ENCODE measurements at regions not wholly inside any gene's neighbourhood (a gene's known extent, or its start where the extent isn't known, plus 50 kb on each side); places are given as distances from the start of the nearest gene placed in this dataset.

- Histone ChIP-seq H3K9me1 (ENCODE audit: insufficient read depth, low read length) (no peaks in the 10 kb centered on the region), H3K4me1 (ENCODE audit: control insufficient read depth, insufficient read depth, low read length) (no peaks in the 10 kb centered on the region), H3K27ac (ENCODE audit: insufficient read depth, low read length) (no peak overlapping the region), H3K4me2 (ENCODE audit: low read depth, low read length) (no peak overlapping the region), H3K27me3 (ENCODE audit: control insufficient read depth, insufficient read depth, low read length) (peaks cover 21% of the 10 kb centered on the region), H4K5ac (ENCODE audit: low read depth, low read length) (no peak overlapping the region), H3K9me3 (ENCODE audit: control insufficient read depth, insufficient read depth, low read length) (no peaks in the 10 kb centered on the region), H3K4ac (ENCODE audit: low read depth, low read length) (no peak overlapping the region), H3K23ac (ENCODE audit: low read depth, low read length) (no peak overlapping the region), H2AFZ (replicated peaks; ENCODE audit: low read length, poor library complexity) (no peak overlapping the region), H3K18ac (ENCODE audit: low read depth, low read length) (no peak overlapping the region), H2AK5ac (ENCODE audit: low read depth, low read length) (no peak overlapping the region), H2BK5ac (ENCODE audit: low read depth, low read length, poor library complexity, severe bottlenecking) (no peak overlapping the region), H3K56ac (ENCODE audit: extremely low read depth, insufficient read depth, low read length) (no peak overlapping the region), H2BK15ac (ENCODE audit: low read depth, low read length) (no peak overlapping the region), H2BK20ac (ENCODE audit: low read depth, low read length) (no peak overlapping the region), H3K79me1 (ENCODE audit: low read depth in 1 of 2, low read length in 2 of 2) (no peaks in the 10 kb centered on the region), H3K14ac (replicated peaks; ENCODE audit: low read depth, low read length) (no peak overlapping the region), H3K36me3 (ENCODE audit: control insufficient read depth, insufficient read depth, low read length) (no peaks in the 10 kb centered on the region), H4K8ac (ENCODE audit: low read depth in 2 of 2, low read length in 2 of 2) (no peak overlapping the region), H3K4me3 (ENCODE audit: insufficient read depth, low read depth, low read length) (no peak overlapping the region), H3K9ac (ENCODE audit: low read depth, low read length) (no peak overlapping the region), H2BK120ac (ENCODE audit: low read depth, low read length) (no peak overlapping the region), H2AK9ac (replicated peaks; ENCODE audit: low read depth, low read length, poor library complexity) (peak overlapping the region; percentile 55), H4K20me1 (ENCODE audit: insufficient read depth, low read length) (no peaks in the 10 kb centered on the region), H4K91ac (ENCODE audit: insufficient read depth, low read depth, low read length) (no peak overlapping the region)
- intact Hi-C loops (cut with micrococcal nuclease), result loop anchor here (10.0 kb wide), 1 partner anchor 474 kb away; the partner anchor contains the start of gene PLXNA1
- no peak for ATAC-seq (ENCODE audit: low read depth)
- no peak for DNase-seq
- no peak for TF ChIP-seq RAD21 (IDR thresholded peaks at IDR 0.05; ENCODE audit: low read length)
- TF ChIP-seq SMC3 (IDR thresholded peaks at IDR 0.05; ENCODE audit: low read depth, low read length), result no peak
- TF ChIP-seq MXI1 (IDR thresholded peaks at IDR 0.05; ENCODE audit: borderline replicate concordance, low read depth, low read length), result no peak
- TF ChIP-seq RFX5 (IDR thresholded peaks at IDR 0.05; ENCODE audit: low read depth, low read length), result no peak
- no peak for TF ChIP-seq MAFK (IDR thresholded peaks at IDR 0.05; ENCODE audit: low read depth, low read length)
- TF ChIP-seq CTCF (conservative IDR thresholded peaks at IDR 0.05; ENCODE audit: low read depth, low read length), result no peak
- no peak for TF ChIP-seq CHD1 (IDR thresholded peaks at IDR 0.05; ENCODE audit: low read depth, low read length)
- TF ChIP-seq POLR2A (IDR thresholded peaks at IDR 0.05; ENCODE audit: low read depth, low read length), result no peak
- WGBS, 2 experiments (ENCODE audit: extremely low coverage in 2 of 2, insufficient read length in 1 of 2), result 26% methylated on average over 6 of the region's 20 CpGs; no CpG with 5 or more reads in 1 of the 2 experiments
- ChIA-PET CTCF (interaction anchor here (0.6 kb wide), 1 partner anchor 780 kb away, joined by 3 read pairs; no protein-coding TSS in a partner anchor), POLR2A (ENCODE audit: unreplicated experiment) (no interaction called here)
- in situ Hi-C loops (cut with MboI; ENCODE audit: low sequenced_read_pairs), result loop anchor here (5.0 to 10.0 kb wide), 3 partner anchors 704 to 934 kb away; partner anchors contain the start of gene CHST13
- dilution Hi-C loops (cut with HindIII; ENCODE audit: low sequenced_read_pairs, unreplicated experiment), result no loop called here
- BruUV-seq (replicated peaks), result no TSS peak
These were observed 131.6 kb downstream of the TPRA1 start for GRCh38 chr3:127458696-127459604.

All from IMR-90 (cell line).